ENCODE measurements at regions not wholly inside any gene's neighbourhood (a gene's known extent, or its start where the extent isn't known, plus 50 kb on each side); places are given as distances from the start of the nearest gene placed in this dataset.

DNA sequence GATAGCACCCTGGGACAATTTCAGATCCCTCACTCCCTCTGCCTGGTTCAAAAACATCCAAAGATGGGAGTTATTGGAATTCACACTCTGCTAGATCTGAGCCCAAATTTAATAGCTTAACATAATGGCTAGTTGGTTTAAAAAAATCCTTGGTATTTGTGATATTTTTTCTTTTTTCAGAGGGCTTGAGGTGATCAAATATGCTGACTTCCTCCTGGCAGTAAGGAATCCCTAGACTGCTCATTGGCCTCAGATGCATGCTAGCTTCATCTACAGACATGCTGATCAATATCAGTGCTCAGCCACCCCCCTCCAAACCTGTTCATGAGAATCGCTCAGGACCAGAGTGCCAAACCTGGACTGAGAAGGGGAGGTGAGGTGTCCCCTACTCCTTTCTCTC, 74.7 kb upstream of the PLPP4 start (continued):
- no peak for TF ChIP-seq ZSCAN20 (CRISPR knock-in tag; IDR thresholded peaks at IDR 0.05)
- no peak for TF ChIP-seq FOSB (CRISPR knock-in tag; IDR thresholded peaks at IDR 0.05)

DNA sequence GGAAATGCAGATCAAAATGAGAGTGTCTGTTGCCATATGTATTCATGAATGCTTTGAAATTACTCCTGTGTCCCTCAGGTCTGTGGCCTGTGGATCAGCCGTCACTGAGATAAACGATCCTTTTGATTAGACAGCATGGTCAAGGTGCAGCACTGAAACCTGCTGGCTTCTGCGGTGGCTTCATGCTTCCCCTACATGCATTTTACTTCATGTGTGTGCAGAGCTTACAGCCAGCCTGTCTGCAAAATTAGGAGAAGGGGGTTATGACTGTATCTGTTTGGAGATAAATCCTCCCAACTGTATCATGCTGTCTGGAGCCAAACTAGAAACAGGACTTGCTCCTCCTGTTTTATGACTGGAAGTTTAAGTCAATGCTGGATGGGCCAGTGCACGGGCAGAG, 71.0 kb upstream of the PLPP4 start:
- no peak for DNase-seq (ENCODE audit: low read depth in 1 of 2, low spot score in 1 of 2)
- POLR2A ChIA-PET = no interaction called here
- ATAC-seq = no peak
- no peaks in the 10 kb centered on the region for H3K4me1 ChIP-seq
- FAIRE-seq = no peak
- no peak overlapping the region for H3K27ac ChIP-seq
- WGBS (ENCODE audit: missing lambda C conversion rate) = 15% methylated on average over 4 of the region's 4 CpGs
- no peak overlapping the region for H3K4me2 ChIP-seq
- H3K4me3 ChIP-seq = no peak overlapping the region
- CTCF ChIA-PET = no interaction called here
- no peaks in the 10 kb centered on the region for H3K9me3 ChIP-seq
- TF ChIP-seq EHMT2 (IDR thresholded peaks at IDR 0.05; ENCODE audit: low read depth) (no peak), MAZ (IDR thresholded peaks at IDR 0.05; ENCODE audit: borderline replicate concordance, low read depth, low read length) (no peak), JUN (IDR thresholded peaks at IDR 0.05) (no peak), KDM1A (IDR thresholded peaks at IDR 0.05; ENCODE audit: low read depth) (no peak), HDAC2 (IDR thresholded peaks at IDR 0.05) (no peak), CHD4 (IDR thresholded peaks at IDR 0.05; ENCODE audit: borderline replicate concordance) (no peak), ZSCAN20 (CRISPR knock-in tag; IDR thresholded peaks at IDR 0.05) (no peak), HOXA7 (CRISPR knock-in tag; IDR thresholded peaks at IDR 0.05) (no peak), TFCP2L1 (CRISPR knock-in tag; IDR thresholded peaks at IDR 0.05) (no peak), RFX5 (IDR thresholded peaks at IDR 0.05) (no peak), EHF (CRISPR knock-in tag; IDR thresholded peaks at IDR 0.05) (no peak)
- TF ChIP-seq, protein P1, sequence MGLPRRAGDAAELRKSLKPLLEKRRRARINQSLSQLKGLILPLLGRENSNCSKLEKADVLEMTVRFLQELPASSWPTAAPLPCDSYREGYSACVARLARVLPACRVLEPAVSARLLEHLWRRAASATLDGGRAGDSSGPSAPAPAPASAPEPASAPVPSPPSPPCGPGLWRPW (IDR thresholded peaks at IDR 0.05) = no peak

DNA sequence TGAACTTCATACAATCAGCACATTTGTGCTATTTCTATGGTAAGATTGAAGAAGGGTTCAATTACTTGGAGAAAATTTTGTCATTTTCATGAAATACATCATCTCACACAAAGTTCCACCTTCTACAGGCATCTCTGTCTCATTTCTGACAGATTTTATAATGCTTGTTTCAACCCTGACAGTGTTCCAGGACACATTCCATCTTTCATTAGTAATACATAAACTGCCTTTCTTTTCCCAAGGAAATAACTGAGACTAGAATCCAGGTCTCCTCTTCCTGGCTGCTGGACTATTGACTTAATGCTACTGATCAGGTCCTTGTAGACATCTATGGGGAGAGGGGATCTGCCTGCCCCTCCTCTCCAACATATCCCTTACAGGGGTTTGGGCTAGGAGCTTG, 70.1 kb upstream of the PLPP4 start:
- no peaks in the 10 kb centered on the region for H3K4me1 ChIP-seq
- TF ChIP-seq HOXB13 (CRISPR knock-in tag; IDR thresholded peaks at IDR 0.05; ENCODE audit: low read depth) (no peak), HOXB5 (CRISPR knock-in tag; IDR thresholded peaks at IDR 0.05) (no peak), NFE2L2 (conservative IDR thresholded peaks at IDR 0.05; ENCODE audit: low read length) (no peak), RARB (CRISPR knock-in tag; IDR thresholded peaks at IDR 0.05) (no peak), ZNF302 (CRISPR knock-in tag; IDR thresholded peaks at IDR 0.05) (no peak), FOSB (CRISPR knock-in tag; IDR thresholded peaks at IDR 0.05) (no peak), NPAS2 (CRISPR knock-in tag; IDR thresholded peaks at IDR 0.05; ENCODE audit: borderline replicate concordance) (no peak), RAD21 (conservative IDR thresholded peaks at IDR 0.05 in 1 of 2, IDR thresholded peaks at IDR 0.05 in 1 of 2) (no peak), JUNB (IDR thresholded peaks at IDR 0.05) (no peak), ZC3H11A (IDR thresholded peaks at IDR 0.05) (no peak), MAFK (IDR thresholded peaks at IDR 0.05; ENCODE audit: partially characterized antibody) (no peak)
- TF ChIP-seq, protein P2, sequence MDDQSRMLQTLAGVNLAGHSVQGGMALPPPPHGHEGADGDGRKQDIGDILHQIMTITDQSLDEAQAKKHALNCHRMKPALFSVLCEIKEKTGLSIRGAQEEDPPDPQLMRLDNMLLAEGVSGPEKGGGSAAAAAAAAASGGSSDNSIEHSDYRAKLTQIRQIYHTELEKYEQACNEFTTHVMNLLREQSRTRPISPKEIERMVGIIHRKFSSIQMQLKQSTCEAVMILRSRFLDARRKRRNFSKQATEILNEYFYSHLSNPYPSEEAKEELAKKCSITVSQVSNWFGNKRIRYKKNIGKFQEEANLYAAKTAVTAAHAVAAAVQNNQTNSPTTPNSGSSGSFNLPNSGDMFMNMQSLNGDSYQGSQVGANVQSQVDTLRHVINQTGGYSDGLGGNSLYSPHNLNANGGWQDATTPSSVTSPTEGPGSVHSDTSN (IDR thresholded peaks at IDR 0.05) = no peak
- TF ChIP-seq, protein P3, sequence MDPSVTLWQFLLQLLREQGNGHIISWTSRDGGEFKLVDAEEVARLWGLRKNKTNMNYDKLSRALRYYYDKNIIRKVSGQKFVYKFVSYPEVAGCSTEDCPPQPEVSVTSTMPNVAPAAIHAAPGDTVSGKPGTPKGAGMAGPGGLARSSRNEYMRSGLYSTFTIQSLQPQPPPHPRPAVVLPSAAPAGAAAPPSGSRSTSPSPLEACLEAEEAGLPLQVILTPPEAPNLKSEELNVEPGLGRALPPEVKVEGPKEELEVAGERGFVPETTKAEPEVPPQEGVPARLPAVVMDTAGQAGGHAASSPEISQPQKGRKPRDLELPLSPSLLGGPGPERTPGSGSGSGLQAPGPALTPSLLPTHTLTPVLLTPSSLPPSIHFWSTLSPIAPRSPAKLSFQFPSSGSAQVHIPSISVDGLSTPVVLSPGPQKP (IDR thresholded peaks at IDR 0.05; ENCODE audit: low read depth, low read length) = no peak
- TF ChIP-seq, protein P4, sequence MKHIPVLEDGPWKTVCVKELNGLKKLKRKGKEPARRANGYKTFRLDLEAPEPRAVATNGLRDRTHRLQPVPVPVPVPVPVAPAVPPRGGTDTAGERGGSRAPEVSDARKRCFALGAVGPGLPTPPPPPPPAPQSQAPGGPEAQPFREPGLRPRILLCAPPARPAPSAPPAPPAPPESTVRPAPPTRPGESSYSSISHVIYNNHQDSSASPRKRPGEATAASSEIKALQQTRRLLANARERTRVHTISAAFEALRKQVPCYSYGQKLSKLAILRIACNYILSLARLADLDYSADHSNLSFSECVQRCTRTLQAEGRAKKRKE (CRISPR knock-in tag; IDR thresholded peaks at IDR 0.05; ENCODE audit: low read depth) = no peak
- H3K9me3 ChIP-seq = no peaks in the 10 kb centered on the region
- no peak overlapping the region for H3K27ac ChIP-seq
- ChIA-PET POLR2A (no interaction called here), CTCF (interaction anchor here (1.1 kb wide), 1 partner anchor 36 kb away, joined by 3 read pairs; no protein-coding TSS in a partner anchor)
- H3K4me3 ChIP-seq = no peak overlapping the region
- ATAC-seq (no peak), DNase-seq (ENCODE audit: low read depth in 1 of 2, low spot score in 1 of 2) (no peak), FAIRE-seq (no peak)
- no peak overlapping the region for H3K4me2 ChIP-seq
